Vagina (tissue), 2 donors: ENCODE measurements at regions not wholly inside any gene's neighbourhood (a gene's known extent, or its start where the extent isn't known, plus 50 kb on each side); places are given as distances from the start of the nearest gene placed in this dataset.

Source experiments
- DNase-seq, 2 donors: peaks; one replicate each; pipeline ENCODE4 v3.0.0-alpha.2; 2017; ENCODE audit errors: extremely low spot score in 2 of 2
- H3K27ac ChIP-seq: fragments of 200-600 bp; sonication (generic); one replicate; pipeline ENCODE4 v1.5.1; 2019
- H3K27me3 ChIP-seq: fragments of 200-600 bp; sonication (generic); one replicate; pipeline ENCODE4 v1.5.1; 2019
- H3K36me3 ChIP-seq, 2 donors: fragments of 200-600 bp; sonication (generic); one replicate each; pipeline ENCODE4 v1.5.1; 2017 to 2019
- H3K4me1 ChIP-seq: fragments of 200-600 bp; sonication (generic); one replicate; pipeline ENCODE4 v1.5.1; 2019
- H3K4me3 ChIP-seq, 2 donors: fragments of 200-600 bp; sonication (generic); 1 replicate in 1 of 2; 2 replicates in 1 of 2; pipeline ENCODE4 v1.5.1; 2016 to 2019
- H3K9me3 ChIP-seq: fragments of 200-600 bp; sonication (generic); one replicate; pipeline ENCODE4 v1.5.1; 2019
- POLR2A ChIP-seq, 2 donors: fragments of 450-650 bp; IDR thresholded peaks; one replicate each; pipeline ENCODE4 v1.6.1; 2017; ENCODE audit warnings: antibody characterized with exemption in 2 of 2, mild to moderate bottlenecking in 2 of 2, moderate library complexity in 2 of 2
- POLR2AphosphoS5 ChIP-seq, 2 donors: sonication (generic); formaldehyde crosslinking; IDR thresholded peaks; one replicate each; pipeline ENCODE4 v1.9.0; 2017; ENCODE audit warnings: antibody characterized with exemption in 2 of 2, mild to moderate bottlenecking in 2 of 2, low read depth in 1 of 2; ENCODE audit not compliant: insufficient read depth in 1 of 2
- intact Hi-C: fragments of 100-400 bp; cut with DNase I; formaldehyde crosslinking; loops from one replicate; pipeline ENCODE4 v1.15.1; 2023
- TF ChIP-seq, protein P1 (sequence below), 3 experiments: fragments of 450-650 bp in 2 of 3; fragments of 200-600 bp in 1 of 3; sonication (generic) in 1 of 3; IDR thresholded peaks; one replicate each; pipeline ENCODE4 v1.5.1; 2017 to 2019; ENCODE audit warnings: antibody characterized with exemption in 3 of 3, mild to moderate bottlenecking in 2 of 3, moderate library complexity in 2 of 3

- no peak overlapping the region for H3K4me3 ChIP-seq
- DNase-seq = no peak
- TF ChIP-seq POLR2AphosphoS5 (IDR thresholded peaks at IDR 0.05; ENCODE audit: insufficient read depth in 1 of 2, low read depth in 1 of 2) (no peak), POLR2A (IDR thresholded peaks at IDR 0.05) (no peak)
- TF ChIP-seq, protein P1, sequence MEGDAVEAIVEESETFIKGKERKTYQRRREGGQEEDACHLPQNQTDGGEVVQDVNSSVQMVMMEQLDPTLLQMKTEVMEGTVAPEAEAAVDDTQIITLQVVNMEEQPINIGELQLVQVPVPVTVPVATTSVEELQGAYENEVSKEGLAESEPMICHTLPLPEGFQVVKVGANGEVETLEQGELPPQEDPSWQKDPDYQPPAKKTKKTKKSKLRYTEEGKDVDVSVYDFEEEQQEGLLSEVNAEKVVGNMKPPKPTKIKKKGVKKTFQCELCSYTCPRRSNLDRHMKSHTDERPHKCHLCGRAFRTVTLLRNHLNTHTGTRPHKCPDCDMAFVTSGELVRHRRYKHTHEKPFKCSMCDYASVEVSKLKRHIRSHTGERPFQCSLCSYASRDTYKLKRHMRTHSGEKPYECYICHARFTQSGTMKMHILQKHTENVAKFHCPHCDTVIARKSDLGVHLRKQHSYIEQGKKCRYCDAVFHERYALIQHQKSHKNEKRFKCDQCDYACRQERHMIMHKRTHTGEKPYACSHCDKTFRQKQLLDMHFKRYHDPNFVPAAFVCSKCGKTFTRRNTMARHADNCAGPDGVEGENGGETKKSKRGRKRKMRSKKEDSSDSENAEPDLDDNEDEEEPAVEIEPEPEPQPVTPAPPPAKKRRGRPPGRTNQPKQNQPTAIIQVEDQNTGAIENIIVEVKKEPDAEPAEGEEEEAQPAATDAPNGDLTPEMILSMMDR (IDR thresholded peaks at IDR 0.05) = no peak
- no peaks in the 10 kb centered on the region for H3K27me3 ChIP-seq
- H3K27ac ChIP-seq = no peak overlapping the region
- no peaks in the 10 kb centered on the region for H3K4me1 ChIP-seq
- no peaks in the 10 kb centered on the region for H3K9me3 ChIP-seq
- H3K36me3 ChIP-seq = no peaks in the 10 kb centered on the region
- intact Hi-C loops = no loop called here
Observed at GRCh38 chr16:59748531-59748930, 1014.4 kb upstream of the GOT2 start.

GRCh38 chr16:59743504-59743903, 1009.4 kb upstream of the GOT2 start:
- Histone ChIP-seq H3K9me3 (no peaks in the 10 kb centered on the region), H3K36me3 (no peaks in the 10 kb centered on the region), H3K27ac (no peak overlapping the region), H3K4me1 (no peaks in the 10 kb centered on the region), H3K27me3 (no peaks in the 10 kb centered on the region), H3K4me3 (no peak overlapping the region)
- TF ChIP-seq, protein P1 (IDR thresholded peaks at IDR 0.05) = no peak
- TF ChIP-seq POLR2AphosphoS5 (IDR thresholded peaks at IDR 0.05; ENCODE audit: insufficient read depth in 1 of 2, low read depth in 1 of 2) = no peak
- no peak for TF ChIP-seq POLR2A (IDR thresholded peaks at IDR 0.05)
- intact Hi-C loops = no loop called here
- DNase-seq = no peak

DNA sequence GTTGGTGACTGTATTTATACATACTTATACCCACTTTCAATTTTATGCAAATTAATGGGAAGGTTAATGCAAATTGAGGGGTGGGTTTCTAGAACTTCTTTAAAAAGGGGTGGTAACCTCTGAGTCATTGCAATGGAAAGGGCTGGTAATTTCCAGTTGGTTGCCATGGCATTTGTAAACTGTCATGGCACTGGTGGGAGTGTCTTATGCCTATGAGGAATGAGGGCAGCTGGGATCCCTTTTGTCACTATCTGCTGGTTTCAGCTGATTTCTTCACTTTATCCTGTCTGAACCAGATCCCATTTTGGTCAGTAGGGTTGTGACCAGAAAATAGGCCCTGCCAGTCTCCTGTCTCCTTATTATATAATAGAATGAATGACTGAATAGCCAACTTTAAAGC, 1006.7 kb upstream of the GOT2 start:
- no peak for DNase-seq
- H3K36me3 ChIP-seq = no peaks in the 10 kb centered on the region
- H3K27ac ChIP-seq = no peak overlapping the region
- no peaks in the 10 kb centered on the region for H3K9me3 ChIP-seq
- TF ChIP-seq POLR2AphosphoS5 (IDR thresholded peaks at IDR 0.05; ENCODE audit: insufficient read depth in 1 of 2, low read depth in 1 of 2) (no peak), POLR2A (IDR thresholded peaks at IDR 0.05) (no peak)
- TF ChIP-seq, protein P1 (IDR thresholded peaks at IDR 0.05) = no peak
- no peaks in the 10 kb centered on the region for H3K4me1 ChIP-seq
- intact Hi-C loops = no loop called here
- no peak overlapping the region for H3K4me3 ChIP-seq
- H3K27me3 ChIP-seq = no peaks in the 10 kb centered on the region

DNA sequence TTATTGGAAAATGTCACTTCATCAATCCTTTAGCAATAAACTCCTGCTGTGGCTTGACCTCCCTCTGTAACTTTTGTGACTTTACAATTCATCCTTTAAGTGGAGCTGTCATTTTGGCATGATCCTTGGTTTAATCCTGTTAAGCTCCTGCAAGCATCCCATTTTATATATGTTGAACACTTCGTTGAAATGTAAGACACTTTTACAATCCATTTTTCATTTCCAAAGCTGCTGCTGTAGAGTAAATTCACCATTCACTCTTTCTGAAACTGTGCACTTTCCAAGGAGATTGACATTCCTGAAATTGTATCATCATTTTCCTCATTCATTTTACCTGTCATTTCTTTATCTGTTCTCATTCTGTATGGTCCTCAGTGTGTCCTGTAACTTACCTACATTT, 1003.2 kb upstream of the GOT2 start:
- TF ChIP-seq POLR2AphosphoS5 (IDR thresholded peaks at IDR 0.05; ENCODE audit: insufficient read depth in 1 of 2, low read depth in 1 of 2) (no peak), POLR2A (IDR thresholded peaks at IDR 0.05) (no peak)
- TF ChIP-seq, protein P1 (IDR thresholded peaks at IDR 0.05) = no peak
- Histone ChIP-seq H3K4me1 (no peaks in the 10 kb centered on the region), H3K4me3 (no peak overlapping the region), H3K9me3 (no peaks in the 10 kb centered on the region), H3K27me3 (no peaks in the 10 kb centered on the region), H3K27ac (no peak overlapping the region), H3K36me3 (no peaks in the 10 kb centered on the region)
- intact Hi-C loops = no loop called here
- no peak for DNase-seq

- intact Hi-C loops = no loop called here
- Histone ChIP-seq H3K9me3 (no peaks in the 10 kb centered on the region), H3K27me3 (no peaks in the 10 kb centered on the region), H3K4me1 (no peaks in the 10 kb centered on the region), H3K27ac (no peak overlapping the region), H3K36me3 (no peaks in the 10 kb centered on the region), H3K4me3 (no peak overlapping the region)
- no peak for DNase-seq
- TF ChIP-seq POLR2A (IDR thresholded peaks at IDR 0.05) (no peak), POLR2AphosphoS5 (IDR thresholded peaks at IDR 0.05; ENCODE audit: insufficient read depth in 1 of 2, low read depth in 1 of 2) (no peak)
- TF ChIP-seq, protein P1 (IDR thresholded peaks at IDR 0.05) = no peak
Observed at GRCh38 chr16:59733321-59733720, 999.2 kb upstream of the GOT2 start.
